ENCODE measurements at regions not wholly inside any gene's neighbourhood (a gene's known extent, or its start where the extent isn't known, plus 50 kb on each side); places are given as distances from the start of the nearest gene placed in this dataset.

DNA sequence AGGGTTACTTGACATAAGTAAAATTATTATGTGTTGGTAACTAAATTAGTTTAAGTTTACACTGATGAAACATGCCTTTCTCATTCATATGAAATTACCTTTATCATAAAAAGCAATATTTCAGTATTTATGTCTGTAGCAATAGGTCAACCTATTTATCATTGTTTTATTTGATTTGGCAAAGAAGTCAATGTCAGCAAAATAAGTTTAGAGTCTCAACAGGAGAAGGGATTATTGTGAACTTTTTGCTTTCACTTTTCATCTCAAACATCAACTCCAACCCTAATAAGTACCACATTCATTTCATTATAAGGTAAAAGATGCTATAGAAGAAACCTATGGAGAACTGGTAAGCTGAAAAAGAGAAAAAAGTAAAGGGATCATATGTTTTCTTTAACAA lies 1015.4 kb upstream of the ADGRL4 start:
- Histone ChIP-seq H4K20me1 (ENCODE audit: insufficient read depth, low read length) (no peaks in the 10 kb centered on the region), H3K4me2 (ENCODE audit: low read length) (no peak overlapping the region), H3K9me2 (ENCODE audit: low read depth, low read length) (no peaks in the 10 kb centered on the region), H3K79me2 (ENCODE audit: insufficient read depth, low read length) (no peaks in the 10 kb centered on the region), H3K4me3 (ENCODE audit: low read depth, low read length, poor library complexity, severe bottlenecking) (no peak overlapping the region), H3K9me3 (ENCODE audit: low read length) (no peaks in the 10 kb centered on the region), H3K27me3 (ENCODE audit: insufficient read depth, low read length) (no peaks in the 10 kb centered on the region), H3K27ac (ENCODE audit: low read depth, low read length, poor library complexity, severe bottlenecking) (no peak overlapping the region), H3F3A (ENCODE audit: insufficient read depth, low read length) (no peaks in the 10 kb centered on the region), H3K4me1 (ENCODE audit: insufficient read depth, low read length, severe bottlenecking) (no peaks in the 10 kb centered on the region), H3K36me3 (ENCODE audit: insufficient read depth, low read length) (no peaks in the 10 kb centered on the region), H2AFZ (ENCODE audit: low read length) (no peak overlapping the region), H3K9ac (ENCODE audit: low read length) (no peak overlapping the region)
- TF ChIP-seq, protein P1, sequence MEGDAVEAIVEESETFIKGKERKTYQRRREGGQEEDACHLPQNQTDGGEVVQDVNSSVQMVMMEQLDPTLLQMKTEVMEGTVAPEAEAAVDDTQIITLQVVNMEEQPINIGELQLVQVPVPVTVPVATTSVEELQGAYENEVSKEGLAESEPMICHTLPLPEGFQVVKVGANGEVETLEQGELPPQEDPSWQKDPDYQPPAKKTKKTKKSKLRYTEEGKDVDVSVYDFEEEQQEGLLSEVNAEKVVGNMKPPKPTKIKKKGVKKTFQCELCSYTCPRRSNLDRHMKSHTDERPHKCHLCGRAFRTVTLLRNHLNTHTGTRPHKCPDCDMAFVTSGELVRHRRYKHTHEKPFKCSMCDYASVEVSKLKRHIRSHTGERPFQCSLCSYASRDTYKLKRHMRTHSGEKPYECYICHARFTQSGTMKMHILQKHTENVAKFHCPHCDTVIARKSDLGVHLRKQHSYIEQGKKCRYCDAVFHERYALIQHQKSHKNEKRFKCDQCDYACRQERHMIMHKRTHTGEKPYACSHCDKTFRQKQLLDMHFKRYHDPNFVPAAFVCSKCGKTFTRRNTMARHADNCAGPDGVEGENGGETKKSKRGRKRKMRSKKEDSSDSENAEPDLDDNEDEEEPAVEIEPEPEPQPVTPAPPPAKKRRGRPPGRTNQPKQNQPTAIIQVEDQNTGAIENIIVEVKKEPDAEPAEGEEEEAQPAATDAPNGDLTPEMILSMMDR (IDR thresholded peaks at IDR 0.05; ENCODE audit: low read length) = no peak
- TF ChIP-seq EZH2 (IDR thresholded peaks at IDR 0.05; ENCODE audit: borderline replicate concordance, low read length) = no peak

DNA sequence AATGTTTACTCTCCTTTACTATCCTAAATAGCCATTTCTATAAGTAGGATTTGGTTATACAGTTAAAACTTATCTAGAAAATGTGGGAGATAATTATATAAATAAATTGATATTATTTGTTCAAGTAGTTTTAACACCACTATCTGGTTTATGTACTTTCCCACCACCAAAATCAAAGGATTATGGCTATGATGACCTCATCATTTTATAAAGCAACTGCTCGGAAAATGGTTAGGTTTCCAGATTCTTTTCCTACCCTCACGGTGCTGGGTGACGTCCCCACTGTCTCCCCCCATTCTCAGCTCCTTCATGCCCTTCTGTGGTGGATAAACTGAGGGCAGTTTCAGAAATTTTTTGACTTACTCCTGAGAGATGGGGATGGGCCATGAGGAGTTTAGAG lies 1011.8 kb upstream of the ADGRL4 start:
- Histone ChIP-seq H4K20me1 (ENCODE audit: insufficient read depth, low read length) (no peaks in the 10 kb centered on the region), H3F3A (ENCODE audit: insufficient read depth, low read length) (no peaks in the 10 kb centered on the region), H3K4me3 (ENCODE audit: low read depth, low read length, poor library complexity, severe bottlenecking) (no peak overlapping the region), H3K27me3 (ENCODE audit: insufficient read depth, low read length) (no peaks in the 10 kb centered on the region), H2AFZ (ENCODE audit: low read length) (no peak overlapping the region), H3K79me2 (ENCODE audit: insufficient read depth, low read length) (no peaks in the 10 kb centered on the region), H3K36me3 (ENCODE audit: insufficient read depth, low read length) (no peaks in the 10 kb centered on the region), H3K4me2 (ENCODE audit: low read length) (no peak overlapping the region), H3K27ac (ENCODE audit: low read depth, low read length, poor library complexity, severe bottlenecking) (no peak overlapping the region), H3K9ac (ENCODE audit: low read length) (no peak overlapping the region), H3K9me3 (ENCODE audit: low read length) (no peaks in the 10 kb centered on the region), H3K4me1 (ENCODE audit: insufficient read depth, low read length, severe bottlenecking) (no peaks in the 10 kb centered on the region), H3K9me2 (ENCODE audit: low read depth, low read length) (no peaks in the 10 kb centered on the region)
- TF ChIP-seq, protein P1 (IDR thresholded peaks at IDR 0.05; ENCODE audit: low read length) = no peak
- no peak for TF ChIP-seq EZH2 (IDR thresholded peaks at IDR 0.05; ENCODE audit: borderline replicate concordance, low read length)

DNA sequence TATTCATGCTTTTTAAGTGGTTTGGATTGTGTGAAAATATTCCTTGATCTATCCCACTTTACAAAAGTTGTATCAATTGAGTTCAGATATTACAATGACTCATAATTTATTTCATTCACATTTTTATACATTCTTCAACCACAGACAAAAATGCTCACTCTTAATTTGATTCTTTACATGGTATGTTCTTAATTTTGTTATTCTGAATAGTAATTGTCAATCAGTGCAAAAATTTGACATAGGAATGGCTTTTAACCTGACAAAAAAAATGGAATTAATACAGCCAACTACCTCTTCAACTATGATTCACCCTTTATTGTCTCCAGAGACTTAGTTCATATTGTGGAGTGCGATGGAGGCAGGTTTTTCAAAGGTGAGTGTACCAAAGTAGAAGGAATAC lies 1002.4 kb upstream of the ADGRL4 start:
- no peaks in the 10 kb centered on the region for H3K27me3 ChIP-seq (ENCODE audit: insufficient read depth, low read length)
- H3K9ac ChIP-seq (ENCODE audit: low read length) = no peak overlapping the region
- H4K20me1 ChIP-seq (ENCODE audit: insufficient read depth, low read length) = no peaks in the 10 kb centered on the region
- H3F3A ChIP-seq (ENCODE audit: insufficient read depth, low read length) = no peaks in the 10 kb centered on the region
- H3K4me1 ChIP-seq (ENCODE audit: insufficient read depth, low read length, severe bottlenecking) = no peaks in the 10 kb centered on the region
- no peak overlapping the region for H3K4me3 ChIP-seq (ENCODE audit: low read depth, low read length, poor library complexity, severe bottlenecking)
- TF ChIP-seq, protein P1 (IDR thresholded peaks at IDR 0.05; ENCODE audit: low read length) = no peak
- no peak for TF ChIP-seq EZH2 (IDR thresholded peaks at IDR 0.05; ENCODE audit: borderline replicate concordance, low read length)
- no peak overlapping the region for H3K27ac ChIP-seq (ENCODE audit: low read depth, low read length, poor library complexity, severe bottlenecking)
- H3K4me2 ChIP-seq (ENCODE audit: low read length) = no peak overlapping the region
- H3K36me3 ChIP-seq (ENCODE audit: insufficient read depth, low read length) = no peaks in the 10 kb centered on the region
- no peaks in the 10 kb centered on the region for H3K9me2 ChIP-seq (ENCODE audit: low read depth, low read length)
- H3K9me3 ChIP-seq (ENCODE audit: low read length) = no peaks in the 10 kb centered on the region
- H2AFZ ChIP-seq (ENCODE audit: low read length) = no peak overlapping the region
- no peaks in the 10 kb centered on the region for H3K79me2 ChIP-seq (ENCODE audit: insufficient read depth, low read length)
